NOMO-1 (cell line): ENCODE measurements at regions not wholly inside any gene's neighbourhood (a gene's known extent, or its start where the extent isn't known, plus 50 kb on each side); places are given as distances from the start of the nearest gene placed in this dataset.
"Not testable (repeated sequence)": the region's sequence is repeated elsewhere in the genome, so short reads cannot be mapped to it uniquely, and the experiment has no call there.

Experiments used
- DNase-seq, 2 experiments: peaks; one replicate each; lab custom pipeline; 2025; ENCODE audit not compliant: unreplicated experiment in 2 of 2; lab: John Stamatoyannopoulos, UW

DNA sequence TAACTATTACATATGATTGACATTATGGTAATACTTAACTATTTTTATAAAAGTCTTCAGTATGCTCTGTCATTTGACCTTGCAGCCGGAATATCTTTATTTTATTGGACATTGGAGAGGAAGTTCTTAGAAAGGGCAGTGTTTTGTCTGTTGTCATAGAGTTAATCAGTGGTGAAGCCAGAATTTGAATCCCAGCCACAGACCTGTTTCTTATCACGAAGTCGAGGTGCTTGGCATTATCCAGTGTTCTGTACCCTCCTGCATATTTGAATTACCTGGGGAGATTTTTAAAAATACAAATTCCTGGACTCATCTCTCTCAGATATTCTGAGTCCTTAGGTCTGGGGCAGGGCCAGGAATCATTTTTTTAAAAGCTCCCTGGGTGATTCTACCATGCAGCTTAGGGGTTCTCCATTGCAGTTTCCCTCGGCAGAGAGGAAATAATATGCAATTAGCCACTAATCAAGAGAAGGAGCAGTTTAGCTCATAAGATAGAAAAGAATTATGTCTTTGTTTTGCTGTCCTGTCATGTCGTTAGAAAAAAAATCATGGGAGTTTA lies 195.6 kb upstream of the CFAP20DC start:
- DNase-seq: no peak

- no peak for DNase-seq
Observed at GRCh38 chr3:59244343-59244742, 194.5 kb upstream of the CFAP20DC start.

GRCh38 chr3:59243476-59243875 lies 193.7 kb upstream of the CFAP20DC start:
- DNase-seq: no peak

DNA sequence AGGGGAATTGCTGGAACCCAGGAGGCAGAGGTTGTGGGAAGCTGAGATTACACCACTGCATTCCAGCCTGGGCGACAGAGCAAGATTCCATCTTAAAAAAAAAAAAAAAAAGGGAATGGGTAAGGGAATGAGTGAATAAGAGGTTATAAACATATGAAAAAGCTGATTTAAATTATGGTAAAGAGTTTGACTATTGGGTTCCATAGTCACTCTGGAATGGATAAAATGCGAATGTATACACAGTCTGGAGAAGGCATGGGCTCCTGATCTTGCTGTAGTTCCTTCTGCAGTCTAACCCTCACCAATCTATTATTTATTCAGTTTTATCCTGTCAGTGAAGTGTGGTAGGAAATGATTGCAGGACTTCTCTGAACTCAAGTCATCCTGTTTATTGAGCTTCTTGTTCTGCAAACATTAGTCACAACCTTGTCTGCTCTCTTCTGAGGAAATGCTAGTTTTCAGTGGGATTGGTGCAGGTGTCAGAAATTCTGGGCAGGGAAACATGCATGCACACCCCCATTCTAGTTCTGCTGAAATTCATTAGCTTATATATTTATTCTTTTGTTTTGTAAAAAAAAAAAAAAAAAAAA lies 190.9 kb upstream of the CFAP20DC start:
- no peak for DNase-seq

DNA sequence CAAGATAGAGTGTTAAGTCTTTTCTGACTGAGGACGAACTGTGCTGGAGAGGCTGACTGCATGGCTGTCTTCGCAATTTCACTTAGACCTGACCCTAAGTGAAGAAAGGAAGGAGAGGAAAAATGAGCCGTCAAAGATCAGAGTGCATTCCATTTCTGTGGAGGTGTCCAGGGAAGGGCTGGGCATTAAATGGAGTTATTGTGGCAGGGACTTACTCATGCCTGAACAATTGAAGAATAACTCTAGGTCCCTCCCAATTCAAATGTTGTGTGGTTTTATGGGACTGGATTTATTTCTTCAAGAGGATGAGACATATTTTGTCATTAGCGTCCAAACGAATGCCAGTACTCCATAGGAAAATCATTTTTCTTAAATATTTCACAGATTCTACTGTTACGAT lies 187.3 kb upstream of the CFAP20DC start:
- DNase-seq: no peak

DNA sequence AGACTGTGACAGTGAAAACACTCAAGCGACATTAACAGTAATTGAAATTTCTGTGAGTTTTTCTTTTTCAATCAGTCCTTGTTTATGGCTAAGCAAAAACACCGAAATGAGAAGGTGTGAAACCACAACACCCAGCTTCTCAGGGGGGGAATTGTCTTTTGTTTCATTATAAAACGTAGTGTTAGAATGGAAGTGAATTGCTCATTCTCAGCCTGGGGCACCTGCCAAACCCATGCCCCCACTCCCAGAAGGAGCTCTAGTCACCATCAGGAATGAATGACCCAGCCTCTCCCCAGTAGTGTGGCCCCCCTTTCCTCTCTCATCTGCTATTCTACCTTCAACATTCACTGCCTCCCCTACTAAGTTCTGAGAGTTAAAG lies 185.8 kb upstream of the CFAP20DC start:
- DNase-seq: no peak

DNA sequence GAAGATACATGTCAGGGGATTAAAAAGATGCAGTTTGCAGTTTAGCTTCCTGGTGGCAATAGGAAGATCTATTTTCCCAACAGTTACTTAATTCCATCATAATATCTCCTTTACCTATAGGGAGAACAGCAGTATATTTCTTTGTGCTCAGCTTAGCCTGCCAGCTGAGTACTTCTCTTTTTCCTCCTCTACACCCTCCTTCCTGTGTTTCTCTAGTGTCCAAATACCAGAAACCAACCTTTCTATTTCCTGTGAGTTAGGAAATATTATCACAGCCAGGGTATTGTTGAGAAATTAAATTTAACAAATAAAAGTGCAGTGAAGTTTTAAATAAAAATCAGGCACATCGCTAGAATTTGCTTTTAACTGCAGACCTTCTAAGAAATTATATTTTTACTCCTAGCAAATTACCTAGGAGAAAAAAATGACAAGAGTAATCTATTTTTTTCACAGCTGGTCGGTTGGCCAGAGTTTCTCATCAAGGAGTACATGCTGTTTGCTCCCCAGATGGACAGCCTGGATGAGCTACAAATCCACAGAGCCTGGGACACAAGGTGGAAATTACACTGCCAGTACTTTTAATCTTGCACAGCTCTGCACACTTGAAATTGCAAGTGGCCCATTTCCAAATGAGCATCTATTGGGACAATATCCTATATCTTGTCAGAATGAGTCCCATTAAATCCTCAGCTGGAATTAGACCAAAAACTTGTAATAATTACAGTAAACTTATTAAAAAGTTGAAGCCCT lies 185.2 kb upstream of the CFAP20DC start:
- peak; percentile 47 to 66 for DNase-seq

- not testable (repeated sequence) for DNase-seq
Observed at GRCh38 chr3:59230379-59230778, 180.6 kb upstream of the CFAP20DC start.

DNA sequence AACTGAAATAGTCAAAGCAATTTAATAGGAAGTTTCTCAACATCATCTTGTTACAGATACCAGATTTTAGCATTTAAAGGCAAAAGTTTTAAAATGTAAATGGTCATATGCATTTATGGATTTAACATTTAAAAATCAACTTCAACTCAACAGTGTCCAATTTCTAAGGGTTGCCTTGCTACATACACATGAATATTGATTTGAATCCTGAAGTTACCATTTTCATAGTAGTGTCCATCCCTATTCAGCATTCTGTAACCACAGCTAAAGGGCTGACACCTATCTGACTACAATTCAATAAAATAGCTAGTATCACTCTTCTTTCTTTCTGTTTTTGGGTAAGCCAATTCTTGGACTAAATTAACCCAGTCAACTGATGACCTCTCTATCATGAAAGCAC lies 164.0 kb upstream of the CFAP20DC start:
- no peak for DNase-seq

DNA sequence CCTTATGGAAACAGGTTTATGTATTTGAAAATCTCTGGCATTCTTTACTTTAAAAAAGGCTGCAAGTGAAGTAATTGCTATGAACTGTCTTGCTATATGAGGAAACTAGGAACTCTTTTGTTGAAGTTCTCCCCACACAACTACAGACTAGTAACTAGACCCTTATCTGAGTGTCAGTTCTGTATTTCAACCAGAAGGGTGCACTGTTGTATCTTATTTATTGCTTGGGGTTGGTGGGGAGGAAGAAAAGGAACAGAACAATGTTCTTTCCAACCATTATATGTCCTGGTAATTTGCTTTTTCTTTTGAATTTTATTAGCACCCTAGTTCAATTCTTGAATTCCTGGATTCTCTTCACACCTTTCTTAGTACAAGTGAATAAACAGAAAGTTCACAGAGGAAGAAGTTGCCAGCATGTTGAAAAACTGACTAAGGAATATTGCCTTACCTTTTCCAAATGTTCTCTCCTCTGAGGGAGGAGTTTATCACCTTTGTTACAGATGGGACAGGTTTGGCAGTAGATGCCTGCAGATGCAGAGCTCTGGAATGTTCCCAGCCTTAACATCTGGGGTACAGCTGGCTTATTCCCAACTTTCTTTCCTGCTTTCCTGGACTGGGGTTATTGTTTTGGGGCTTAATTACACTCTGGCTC lies 162.4 kb upstream of the CFAP20DC start:
- peak; percentile 67 to 69 for DNase-seq

DNA sequence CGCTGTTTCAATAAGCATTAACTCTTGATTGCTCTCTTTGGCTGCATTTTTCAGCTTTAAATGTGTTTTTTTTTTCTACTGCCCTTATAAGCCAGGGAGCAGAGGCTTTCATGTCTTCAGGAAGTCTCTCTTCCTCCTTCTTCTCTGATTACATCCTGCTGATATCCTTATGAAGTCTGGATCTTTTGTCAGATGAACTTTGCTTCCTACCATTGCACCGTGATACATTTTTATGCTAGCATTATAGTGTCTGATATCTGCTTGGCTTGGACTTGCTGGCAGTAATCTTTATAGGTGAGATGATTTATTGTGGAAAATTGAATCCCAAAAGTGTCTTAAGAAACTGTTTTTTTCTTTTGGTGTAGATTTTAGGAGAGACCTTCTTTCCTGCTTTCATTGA lies 160.4 kb upstream of the CFAP20DC start:
- DNase-seq: no peak

GRCh38 chr3:59192473-59192872 lies 142.6 kb upstream of the CFAP20DC start:
- DNase-seq: no peak

GRCh38 chr3:59191651-59192050 lies 141.8 kb upstream of the CFAP20DC start:
- no peak for DNase-seq

- DNase-seq: no peak
Observed at GRCh38 chr3:59189939-59190338, 140.1 kb upstream of the CFAP20DC start.

DNA sequence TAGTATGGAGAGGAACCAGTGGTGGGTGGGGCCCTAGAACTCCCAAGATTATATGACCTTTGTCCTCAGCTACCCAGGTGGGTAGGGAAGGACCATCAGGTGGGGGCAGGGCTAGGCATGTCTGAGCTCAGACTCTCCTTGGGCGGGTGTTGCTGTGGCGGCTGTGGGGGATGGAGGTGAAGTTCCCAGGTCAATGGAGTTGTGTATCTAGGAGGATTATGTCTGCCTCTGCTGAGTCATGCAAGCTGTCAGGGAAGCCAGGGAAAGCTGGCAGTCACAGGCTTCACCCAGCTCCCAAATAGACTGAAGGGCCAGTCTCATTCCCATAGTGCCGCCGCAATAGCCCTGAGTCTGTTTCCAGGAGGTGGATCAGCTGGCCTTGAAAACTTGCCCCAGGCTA lies 139.7 kb upstream of the CFAP20DC start:
- DNase-seq: no peak

- no peak for DNase-seq
Observed at GRCh38 chr3:59186725-59187124, 136.9 kb upstream of the CFAP20DC start.

DNA sequence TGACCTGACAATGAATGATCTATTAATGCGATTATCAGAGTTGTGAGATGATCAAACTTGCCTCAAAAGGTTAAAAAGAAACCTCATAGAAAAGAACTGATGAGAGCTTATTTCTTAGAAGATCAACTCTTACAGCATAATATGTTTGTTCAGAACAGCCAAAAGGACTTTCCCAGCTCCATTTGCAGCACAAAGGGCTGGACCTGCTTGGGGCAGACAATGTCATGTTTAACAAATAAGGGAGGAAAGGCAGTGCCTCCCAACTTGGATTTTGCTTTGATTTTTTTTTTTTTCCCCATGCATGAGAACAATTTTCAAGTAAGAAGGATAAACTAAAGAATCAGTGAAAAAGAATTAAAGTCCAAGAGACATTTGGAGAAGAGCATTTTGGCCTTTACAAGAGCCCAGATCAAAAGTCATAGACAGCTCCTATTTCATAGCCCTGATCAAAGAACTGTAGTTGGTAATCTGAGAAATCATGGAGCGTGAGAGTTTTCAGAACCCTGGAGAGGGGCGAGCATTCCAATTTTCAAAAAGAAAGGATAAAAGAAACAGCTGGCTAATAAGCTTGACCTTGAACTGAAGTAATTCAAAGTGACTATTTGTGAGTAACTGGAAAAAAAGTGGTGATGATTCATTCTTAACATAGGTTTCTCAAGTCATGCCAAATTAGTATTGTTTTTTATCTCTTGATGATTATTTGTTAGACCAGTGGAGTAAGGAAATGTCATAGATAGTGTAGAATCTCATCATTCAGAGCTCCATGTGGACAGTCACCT lies 136.0 kb upstream of the CFAP20DC start:
- DNase-seq: no peak

- DNase-seq: no peak
Observed at GRCh38 chr3:59180006-59180405, 130.2 kb upstream of the CFAP20DC start.

DNA sequence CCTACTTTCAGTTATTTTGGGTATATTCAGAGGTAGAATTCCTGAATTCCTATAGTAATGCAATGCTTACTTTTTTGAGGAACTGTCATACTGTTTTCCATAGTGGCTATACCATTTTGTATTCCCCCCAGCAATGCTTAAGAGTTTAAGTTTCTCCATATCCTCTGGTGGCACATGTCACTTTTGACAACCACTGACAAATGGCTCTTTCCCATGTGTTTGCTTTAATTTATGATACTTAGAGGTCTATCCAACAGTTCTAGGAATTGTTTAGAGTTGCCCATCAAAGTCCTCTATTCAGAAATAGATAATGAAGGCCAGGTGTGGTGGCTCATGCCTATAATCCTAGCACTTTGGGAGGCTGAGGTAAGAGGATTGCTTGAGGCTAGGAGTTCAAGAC lies 128.9 kb upstream of the CFAP20DC start:
- no peak for DNase-seq

GRCh38 chr3:59171491-59171890 lies 121.7 kb upstream of the CFAP20DC start:
- no peak for DNase-seq

DNA sequence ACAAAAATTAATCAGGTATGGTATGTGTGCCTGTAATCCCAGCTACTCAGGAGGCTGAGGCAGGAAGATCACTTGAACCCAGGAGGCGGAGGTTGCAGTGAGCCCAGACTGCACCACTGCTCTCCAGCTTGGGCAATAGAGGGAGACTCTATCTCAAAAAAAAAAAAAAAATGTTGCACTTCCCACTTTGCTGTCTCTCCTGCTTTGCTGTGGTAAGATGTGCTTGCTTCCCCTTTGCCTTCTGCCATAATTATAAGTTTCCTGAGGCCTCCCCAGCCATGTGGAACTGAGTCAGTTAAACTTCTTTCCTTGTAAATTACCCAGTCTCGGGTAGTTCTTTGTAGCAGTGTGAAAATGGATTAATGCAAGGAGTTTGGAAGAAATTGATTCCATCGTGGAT lies 120.3 kb upstream of the CFAP20DC start:
- peak; percentile 59 to 64 for DNase-seq
